ENCODE measurements at regions not wholly inside any gene's neighbourhood (a gene's known extent, or its start where the extent isn't known, plus 50 kb on each side); places are given as distances from the start of the nearest gene placed in this dataset.

GRCh38 chr2:240244543-240244942 is 104.1 kb upstream of the OTOS start:
- Histone ChIP-seq H3K27ac (no peak overlapping the region), H3K27me3 (no peaks in the 10 kb centered on the region), H3K9me3 (no peaks in the 10 kb centered on the region), H3K4me3 (no peak overlapping the region), H3K36me3 (no peaks in the 10 kb centered on the region), H3K4me1 (no peaks in the 10 kb centered on the region)
- TF ChIP-seq POLR2AphosphoS5 (IDR thresholded peaks at IDR 0.05) = no peak
- TF ChIP-seq POLR2A (IDR thresholded peaks at IDR 0.05) = no peak
- TF ChIP-seq, protein P1, sequence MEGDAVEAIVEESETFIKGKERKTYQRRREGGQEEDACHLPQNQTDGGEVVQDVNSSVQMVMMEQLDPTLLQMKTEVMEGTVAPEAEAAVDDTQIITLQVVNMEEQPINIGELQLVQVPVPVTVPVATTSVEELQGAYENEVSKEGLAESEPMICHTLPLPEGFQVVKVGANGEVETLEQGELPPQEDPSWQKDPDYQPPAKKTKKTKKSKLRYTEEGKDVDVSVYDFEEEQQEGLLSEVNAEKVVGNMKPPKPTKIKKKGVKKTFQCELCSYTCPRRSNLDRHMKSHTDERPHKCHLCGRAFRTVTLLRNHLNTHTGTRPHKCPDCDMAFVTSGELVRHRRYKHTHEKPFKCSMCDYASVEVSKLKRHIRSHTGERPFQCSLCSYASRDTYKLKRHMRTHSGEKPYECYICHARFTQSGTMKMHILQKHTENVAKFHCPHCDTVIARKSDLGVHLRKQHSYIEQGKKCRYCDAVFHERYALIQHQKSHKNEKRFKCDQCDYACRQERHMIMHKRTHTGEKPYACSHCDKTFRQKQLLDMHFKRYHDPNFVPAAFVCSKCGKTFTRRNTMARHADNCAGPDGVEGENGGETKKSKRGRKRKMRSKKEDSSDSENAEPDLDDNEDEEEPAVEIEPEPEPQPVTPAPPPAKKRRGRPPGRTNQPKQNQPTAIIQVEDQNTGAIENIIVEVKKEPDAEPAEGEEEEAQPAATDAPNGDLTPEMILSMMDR (IDR thresholded peaks at IDR 0.05) = no peak
- TF ChIP-seq EP300 (IDR thresholded peaks at IDR 0.05; ENCODE audit: low read depth) = no peak
- in situ Hi-C loops (cut with MboI; ENCODE audit: low pct_ligation_motif_present in 1 of 4, low pct_unique_long_range_greater_than_20kb in 1 of 4, low sequenced_read_pairs in 3 of 4) = loop anchor here in 1 of 4 donors (25.0 kb wide), 1 partner anchor 193 kb away; the partner anchor contains the start of gene GPC1
- intact Hi-C loops (cut with DNase I; ENCODE audit: low total_unique reads) = no loop called here
- WGBS, 2 donors (ENCODE audit: low coverage in 1 of 2) = 40 to 72% methylated on average over 1 to 15 of the region's 15 CpGs
- no peak for DNase-seq

DNA sequence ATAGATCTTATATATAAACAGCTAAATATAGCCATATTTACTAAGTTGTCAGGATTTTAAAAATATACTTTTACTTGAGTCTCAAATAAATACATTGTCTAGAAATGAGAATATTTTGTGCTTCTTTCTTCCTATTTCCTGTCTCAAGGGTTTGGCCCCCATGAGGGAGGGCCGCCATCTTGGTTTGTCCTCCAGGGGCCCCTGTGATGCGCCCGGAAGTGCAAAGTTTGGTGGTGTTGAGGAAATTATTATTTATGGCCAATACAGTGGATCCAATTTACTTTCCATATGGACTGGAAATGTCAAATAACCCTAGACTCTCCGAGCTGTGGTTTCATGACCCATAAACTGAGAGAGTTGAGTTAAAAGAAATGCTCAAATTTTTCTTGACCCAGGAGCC is 104.7 kb upstream of the OTOS start:
- in situ Hi-C loops (cut with MboI; ENCODE audit: low pct_ligation_motif_present in 1 of 4, low pct_unique_long_range_greater_than_20kb in 1 of 4, low sequenced_read_pairs in 3 of 4) (loop anchor here in 1 of 4 donors (25.0 kb wide), 1 partner anchor 192 kb away; the partner anchor contains the start of gene GPC1), intact Hi-C loops (cut with DNase I; ENCODE audit: low total_unique reads) (no loop called here)
- DNase-seq = no peak
- no peak for TF ChIP-seq POLR2A (IDR thresholded peaks at IDR 0.05)
- no peak for TF ChIP-seq EP300 (IDR thresholded peaks at IDR 0.05; ENCODE audit: low read depth)
- TF ChIP-seq POLR2AphosphoS5 (IDR thresholded peaks at IDR 0.05) = no peak
- TF ChIP-seq, protein P1 (IDR thresholded peaks at IDR 0.05) = no peak
- WGBS, 2 donors (ENCODE audit: low coverage in 1 of 2) = 85 to 92% methylated on average over 4 of the region's 4 CpGs
- no peaks in the 10 kb centered on the region for H3K9me3 ChIP-seq
- no peaks in the 10 kb centered on the region for H3K27me3 ChIP-seq
- H3K4me1 ChIP-seq = peaks cover 0 to under 1% (median 0%) of the 10 kb centered on the region in 4 donors
- H3K27ac ChIP-seq = no peak overlapping the region
- no peak overlapping the region for H3K4me3 ChIP-seq
- H3K36me3 ChIP-seq = no peaks in the 10 kb centered on the region

DNA sequence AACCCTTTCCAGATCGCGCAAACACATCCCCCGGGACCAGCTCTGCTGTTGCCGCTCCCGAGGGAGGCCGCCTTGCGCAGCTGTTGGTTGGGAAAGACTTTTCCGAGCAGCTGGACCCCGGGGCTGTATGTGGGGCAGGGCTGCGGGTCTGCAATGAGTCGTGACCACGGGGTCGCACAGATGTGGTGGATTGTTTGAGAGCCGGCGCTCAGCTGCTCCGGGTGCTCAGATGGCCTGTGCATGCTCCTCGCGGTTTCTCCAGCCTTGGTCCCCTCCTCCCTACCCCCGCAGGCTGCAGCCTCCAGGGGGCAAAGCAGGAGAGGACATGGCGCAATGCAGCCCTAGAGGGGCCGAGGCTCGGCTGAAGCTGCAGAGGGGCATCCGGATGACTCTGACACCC is 105.2 kb upstream of the OTOS start:
- TF ChIP-seq POLR2AphosphoS5 (IDR thresholded peaks at IDR 0.05) = no peak
- TF ChIP-seq, protein P1 (IDR thresholded peaks at IDR 0.05) = no peak
- H3K27ac ChIP-seq = no peak overlapping the region

GRCh38 chr2:240246173-240246820 is 105.8 kb upstream of the OTOS start:
- H3K9me3 ChIP-seq = no peaks in the 10 kb centered on the region
- no peaks in the 10 kb centered on the region for H3K27me3 ChIP-seq
- H3K4me1 ChIP-seq = peaks cover 5 to 11% (median 10%) of the 10 kb centered on the region in 4 donors
- in situ Hi-C loops (cut with MboI; ENCODE audit: low pct_ligation_motif_present in 1 of 4, low pct_unique_long_range_greater_than_20kb in 1 of 4, low sequenced_read_pairs in 3 of 4) = loop anchor here in 1 of 4 donors (25.0 kb wide), 1 partner anchor 191 kb away; the partner anchor contains the start of gene GPC1
- H3K4me3 ChIP-seq = no peak overlapping the region
- H3K27ac ChIP-seq = no peak overlapping the region
- WGBS, 2 donors (ENCODE audit: low coverage in 1 of 2) = 80 to 88% methylated on average over 3 to 15 of the region's 15 CpGs
- intact Hi-C loops (cut with DNase I; ENCODE audit: low total_unique reads) = no loop called here
- DNase-seq = no peak
- H3K36me3 ChIP-seq = no peaks in the 10 kb centered on the region
- no peak for TF ChIP-seq POLR2A (IDR thresholded peaks at IDR 0.05)
- TF ChIP-seq POLR2AphosphoS5 (IDR thresholded peaks at IDR 0.05) = no peak
- TF ChIP-seq, protein P1 (IDR thresholded peaks at IDR 0.05) = no peak
- no peak for TF ChIP-seq EP300 (IDR thresholded peaks at IDR 0.05; ENCODE audit: low read depth)

More for the DNA sequence above, 105.2 kb upstream of the OTOS start:
- in situ Hi-C loops (cut with MboI; ENCODE audit: low pct_ligation_motif_present in 1 of 4, low pct_unique_long_range_greater_than_20kb in 1 of 4, low sequenced_read_pairs in 3 of 4) = loop anchor here in 1 of 4 donors (25.0 kb wide), 1 partner anchor 192 kb away; the partner anchor contains the start of gene GPC1
- DNase-seq = no peak
- 86% methylated on average over 21 of the region's 23 CpGs; no CpG with 5 or more reads in 1 of the 2 donors for WGBS, 2 donors (ENCODE audit: low coverage in 1 of 2)
- no peaks in the 10 kb centered on the region for H3K9me3 ChIP-seq
- no peaks in the 10 kb centered on the region for H3K36me3 ChIP-seq
- peaks cover under 1 to 6% (median 4%) of the 10 kb centered on the region in 4 donors for H3K4me1 ChIP-seq
- intact Hi-C loops (cut with DNase I; ENCODE audit: low total_unique reads) = no loop called here
- H3K27me3 ChIP-seq = no peaks in the 10 kb centered on the region
- H3K4me3 ChIP-seq = no peak overlapping the region
